ENCODE measurements at regions not wholly inside any gene's neighbourhood (a gene's known extent, or its start where the extent isn't known, plus 50 kb on each side); places are given as distances from the start of the nearest gene placed in this dataset.

- no peak for TF ChIP-seq EGR1 (IDR thresholded peaks at IDR 0.05; ENCODE audit: borderline replicate concordance, low read depth, low read length)
These were observed 365.0 kb downstream of the GPM6A start (continued) for GRCh38 chr4:175447016-175447415.

DNA sequence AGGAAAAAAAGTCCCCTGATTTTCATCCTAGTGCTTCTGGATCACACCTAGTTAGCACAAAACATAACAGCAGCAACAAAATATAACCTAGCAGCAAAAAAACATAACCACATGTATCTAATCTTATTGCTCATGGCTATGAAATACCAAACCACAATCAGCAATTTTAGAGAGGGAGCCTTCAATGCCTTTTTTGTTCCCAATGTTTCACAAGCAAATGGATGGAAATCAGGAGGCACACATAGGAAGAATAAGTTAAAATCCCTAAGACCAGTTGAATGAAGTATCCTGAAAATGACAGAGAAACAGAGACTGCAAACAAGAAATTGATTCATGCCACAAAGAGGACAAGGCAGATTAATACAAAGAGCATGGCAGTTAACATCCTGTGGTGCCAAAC, 361.6 kb downstream of the GPM6A start:
- Histone ChIP-seq H3K14ac (ENCODE audit: insufficient read length) (no peak overlapping the region), H2BK15ac (ENCODE audit: low read length) (no peak overlapping the region), H2BK20ac (ENCODE audit: low read length) (no peak overlapping the region), H2BK5ac (ENCODE audit: low read depth, low read length) (no peak overlapping the region), H3K56ac (replicated peaks; ENCODE audit: insufficient read length, low read depth, low read length) (no peak overlapping the region), H4K8ac (ENCODE audit: extremely low read depth, insufficient read depth, low read length) (no peak overlapping the region), H3K18ac (ENCODE audit: extremely low read depth, low read length) (no peak overlapping the region), H3K4me3 (ENCODE audit: extremely low read depth in 1 of 4, insufficient read depth in 2 of 4, low read depth in 3 of 4, low read length in 4 of 4) (no peak overlapping the region), H4K20me1 (replicated peaks in 1 of 2; ENCODE audit: control insufficient read depth in 1 of 2, insufficient read depth in 2 of 2, low read length in 2 of 2) (no peaks in the 10 kb centered on the region), H3K9me3 (ENCODE audit: insufficient read depth in 2 of 2, low read depth in 1 of 2, low read length in 1 of 2) (peaks cover 0 to 5% of the 10 kb centered on the region in 2 experiments; a peak in 1 of 4 replicates), H3K4me2 (ENCODE audit: insufficient read depth in 1 of 2, low read depth in 2 of 2, low read length in 2 of 2) (no peak overlapping the region), H3K27ac (ENCODE audit: low read depth, low read length) (no peak overlapping the region), H2AFZ (ENCODE audit: low read length) (no peak overlapping the region), H3K23me2 (ENCODE audit: low read depth, low read length) (no peaks in the 10 kb centered on the region), H2BK120ac (replicated peaks; ENCODE audit: low read depth, low read length) (no peak overlapping the region), H3K4me1 (replicated peaks in 1 of 4; ENCODE audit: control insufficient read depth in 3 of 4, insufficient read depth in 4 of 4, low read length in 3 of 4) (no peaks in the 10 kb centered on the region), H3K79me1 (ENCODE audit: low read depth, low read length) (no peaks in the 10 kb centered on the region), H4K5ac (ENCODE audit: insufficient read length, low read depth, low read length) (no peak overlapping the region), H3K36me3 (ENCODE audit: control insufficient read depth in 2 of 4, insufficient read depth in 4 of 4, low read length in 3 of 4) (no peaks in the 10 kb centered on the region), H2AK5ac (ENCODE audit: low read depth, low read length) (no peak overlapping the region), H3K4ac (replicated peaks; ENCODE audit: insufficient read length, low read depth, low read length) (no peak overlapping the region), H2BK12ac (ENCODE audit: low read depth, low read length) (no peak overlapping the region), H4K91ac (replicated peaks; ENCODE audit: insufficient read length, low read length) (no peak overlapping the region), H3K23ac (ENCODE audit: insufficient read length) (no peak overlapping the region), H3K9ac (replicated peaks in 1 of 4; ENCODE audit: extremely low read depth in 1 of 4, low read depth in 3 of 4, low read length in 3 of 4) (no peak overlapping the region), H3K27me3 (replicated peaks in 1 of 4; ENCODE audit: control insufficient read depth in 3 of 4, extremely low read depth in 1 of 4, insufficient read depth in 3 of 4, low read length in 3 of 4) (no peaks in the 10 kb centered on the region), H3K79me2 (ENCODE audit: control insufficient read depth in 1 of 2, insufficient read depth in 2 of 2, low read length in 2 of 2) (no peaks in the 10 kb centered on the region)
- ChIA-PET POLR2A (ENCODE audit: partially characterized antibody) (no interaction called here), CTCF (ENCODE audit: partially characterized antibody) (no interaction called here)
- DNase-seq (ENCODE audit: low read depth in 1 of 2, low spot score in 2 of 2) (no peak), FAIRE-seq (no peak)
- TF ChIP-seq HDAC2 (IDR thresholded peaks at IDR 0.05; ENCODE audit: borderline replicate concordance in 1 of 2, low read depth in 2 of 2, low read length in 2 of 2) (no peak), HDAC6 (IDR thresholded peaks at IDR 0.05; ENCODE audit: low read depth, low read length) (no peak), TCF12 (IDR thresholded peaks at IDR 0.05; ENCODE audit: low read depth, low read length) (no peak), EGR1 (IDR thresholded peaks at IDR 0.05; ENCODE audit: borderline replicate concordance, low read depth, low read length) (no peak), BRCA1 (IDR thresholded peaks at IDR 0.05; ENCODE audit: low read depth, low read length) (no peak), RXRA (IDR thresholded peaks at IDR 0.05; ENCODE audit: insufficient read depth, low read depth, low read length) (no peak), JUN (IDR thresholded peaks at IDR 0.05; ENCODE audit: low read depth, low read length) (no peak), E2F6 (IDR thresholded peaks at IDR 0.05) (no peak), YY1 (IDR thresholded peaks at IDR 0.05; ENCODE audit: low read depth, low read length) (no peak), SIX5 (IDR thresholded peaks at IDR 0.05; ENCODE audit: low read depth, low read length) (no peak), GABPA (IDR thresholded peaks at IDR 0.05; ENCODE audit: borderline replicate concordance, insufficient read depth, low read length) (no peak), FOSL1 (IDR thresholded peaks at IDR 0.05; ENCODE audit: insufficient read depth, low read depth, low read length) (no peak), SIRT6 (IDR thresholded peaks at IDR 0.05; ENCODE audit: low read length) (no peak)

Data from H1 (cell line).